ENCODE measurements at regions not wholly inside any gene's neighbourhood (a gene's known extent, or its start where the extent isn't known, plus 50 kb on each side); places are given as distances from the start of the nearest gene placed in this dataset.
"Not testable (repeated sequence)": the region's sequence is repeated elsewhere in the genome, so short reads cannot be mapped to it uniquely, and the experiment has no call there.

DNA sequence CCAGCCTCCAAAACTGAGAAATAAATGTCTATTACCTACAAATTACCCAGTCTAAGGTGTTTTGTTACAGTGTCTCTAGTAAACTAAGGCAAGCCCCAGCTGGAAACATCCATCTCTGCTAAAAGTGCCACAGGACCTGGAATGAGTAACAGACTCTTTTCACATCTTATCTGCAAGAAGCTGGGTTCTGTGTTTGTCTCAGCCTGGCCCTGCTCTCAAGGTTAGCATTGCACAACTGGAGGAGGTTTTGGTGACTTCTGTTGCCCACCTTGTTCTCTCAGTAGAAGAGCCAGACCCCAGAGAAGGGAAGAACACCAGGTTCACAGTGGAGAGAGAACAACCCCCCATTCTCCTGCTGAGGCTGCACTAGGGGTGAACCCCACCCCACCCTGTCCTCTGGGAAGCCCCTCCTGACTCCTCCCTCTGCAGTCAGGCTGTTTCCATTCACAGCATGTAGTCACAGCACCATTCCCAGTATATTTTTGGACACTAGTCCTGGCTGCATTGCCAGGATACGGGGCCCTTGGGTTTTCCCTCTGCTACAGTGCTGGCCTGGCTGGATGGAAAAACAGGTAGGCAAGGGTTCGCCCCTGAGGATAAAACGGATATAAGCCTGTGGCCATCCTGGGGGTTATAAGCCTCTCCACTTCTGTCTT, 280.0 kb downstream of the BCL2L11 start:
- H3K27ac Mint-ChIP-seq; H3K36me3 Mint-ChIP-seq (ENCODE audit: insufficient read depth in 1 of 3, low read depth in 3 of 3): not testable (repeated sequence)
- WGBS (ENCODE audit: extremely low coverage, insufficient read length, low lambda C conversion rate) = no CpG with 5 or more reads among the region's 3 CpGs

DNA sequence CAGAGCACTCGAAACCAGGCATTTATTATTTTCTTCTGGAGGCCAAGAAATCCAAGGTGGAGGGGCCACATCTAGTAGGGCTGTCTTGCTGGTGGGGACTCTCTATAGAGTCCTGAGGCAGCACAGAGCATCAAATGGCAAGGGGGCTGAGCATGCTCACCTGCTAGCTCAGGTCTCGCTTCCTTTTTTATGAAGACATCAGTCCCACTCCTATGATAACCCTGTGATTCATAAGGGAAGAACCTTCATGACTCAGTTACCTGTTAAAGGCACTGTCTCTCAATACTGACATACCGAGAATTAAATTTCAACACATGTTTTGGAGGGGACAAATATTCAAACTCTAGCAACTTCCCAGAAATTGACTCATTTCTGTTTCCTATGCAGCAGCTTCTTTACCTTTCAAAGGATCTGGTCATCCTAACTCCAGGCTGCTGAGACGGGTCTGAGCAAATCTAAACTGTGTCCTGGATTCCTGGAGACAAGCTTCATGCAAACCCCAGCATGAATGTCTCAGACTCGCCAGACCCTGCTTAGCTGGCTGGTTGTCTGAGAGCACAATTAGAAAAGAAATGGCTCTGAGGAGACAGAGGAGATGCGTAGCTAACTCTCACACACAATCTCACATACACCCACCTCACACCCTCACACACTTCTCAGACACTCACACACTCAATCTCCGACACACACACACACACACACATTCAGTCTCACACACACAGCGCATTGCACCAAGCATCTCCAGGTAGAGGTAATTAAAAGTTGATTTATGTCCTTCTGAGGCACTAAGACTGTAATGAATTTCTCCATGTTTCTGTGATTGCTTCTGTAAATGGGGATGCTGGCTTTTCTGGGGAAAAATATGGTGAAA, 280.8 kb downstream of the BCL2L11 start:
- not testable (repeated sequence) for H3K4me1 ChIP-seq (ENCODE audit: insufficient read depth, low read length); H3K4me1 Mint-ChIP-seq; H2BK5ac ChIP-seq (ENCODE audit: insufficient read length, low read length); H3K27me3 Mint-ChIP-seq (ENCODE audit: low read depth); H4K5ac ChIP-seq (ENCODE audit: insufficient read length, low read depth, low read length); H3K79me2 ChIP-seq (ENCODE audit: insufficient read depth, low read length); H2AFZ ChIP-seq (ENCODE audit: low read length); H3K18ac ChIP-seq (ENCODE audit: insufficient read length, low read depth, low read length); H3K4me2 ChIP-seq (ENCODE audit: insufficient read depth, insufficient read length, low read length); H3T11ph ChIP-seq (ENCODE audit: low read length); H3K23ac ChIP-seq (ENCODE audit: insufficient read length, low read depth, low read length); H3K4ac ChIP-seq (ENCODE audit: low read depth, low read length); H3K27ac Mint-ChIP-seq; H4K8ac ChIP-seq (replicated peaks; ENCODE audit: insufficient read length, low read depth, low read length); H3K27ac ChIP-seq (ENCODE audit: insufficient read length, low read depth, low read length); H2BK20ac ChIP-seq (ENCODE audit: low read depth, low read length, poor library complexity, severe bottlenecking); H3K79me1 ChIP-seq (ENCODE audit: insufficient read depth, low read depth, low read length, poor library complexity, severe bottlenecking); H3K9me3 Mint-ChIP-seq; H2BK15ac ChIP-seq (ENCODE audit: low read depth, low read length); H3K4me3 Mint-ChIP-seq; H2BK12ac ChIP-seq (ENCODE audit: insufficient read length, low read depth, low read length); H3K9me3 ChIP-seq (ENCODE audit: control insufficient read depth, low read depth, low read length); H2BK120ac ChIP-seq (ENCODE audit: low read depth, low read length, poor library complexity, severe bottlenecking); H3K36me3 Mint-ChIP-seq (ENCODE audit: insufficient read depth in 1 of 3, low read depth in 3 of 3); H3K23me2 ChIP-seq (ENCODE audit: insufficient read length, low read depth, low read length, poor library complexity, severe bottlenecking); H2AK5ac ChIP-seq (ENCODE audit: insufficient read length, low read length); H3K9ac ChIP-seq (ENCODE audit: extremely low read depth, insufficient read length, low read length); H3K14ac ChIP-seq (ENCODE audit: insufficient read depth, low read length); H3K56ac ChIP-seq (ENCODE audit: insufficient read length, low read depth, low read length); H3K27me3 ChIP-seq (ENCODE audit: insufficient read depth, low read length); H4K20me1 ChIP-seq (ENCODE audit: control insufficient read depth, insufficient read depth, insufficient read length); H4K91ac ChIP-seq (ENCODE audit: insufficient read length, low read depth, low read length); DNase-seq
- WGBS (ENCODE audit: extremely low coverage, insufficient read length, low lambda C conversion rate) = no CpG with 5 or more reads among the region's 8 CpGs

More for the DNA sequence above, 280.0 kb downstream of the BCL2L11 start:
- not testable (repeated sequence) for H3K79me1 ChIP-seq (ENCODE audit: insufficient read depth, low read depth, low read length, poor library complexity, severe bottlenecking); H3K27me3 Mint-ChIP-seq (ENCODE audit: low read depth); H3K18ac ChIP-seq (ENCODE audit: insufficient read length, low read depth, low read length); H4K5ac ChIP-seq (ENCODE audit: insufficient read length, low read depth, low read length); H3K4me2 ChIP-seq (ENCODE audit: insufficient read depth, insufficient read length, low read length); H4K8ac ChIP-seq (replicated peaks; ENCODE audit: insufficient read length, low read depth, low read length); H3K27ac ChIP-seq (ENCODE audit: insufficient read length, low read depth, low read length); H2AFZ ChIP-seq (ENCODE audit: low read length); H3K23ac ChIP-seq (ENCODE audit: insufficient read length, low read depth, low read length); H2AK5ac ChIP-seq (ENCODE audit: insufficient read length, low read length); H4K20me1 ChIP-seq (ENCODE audit: control insufficient read depth, insufficient read depth, insufficient read length); H3K27me3 ChIP-seq (ENCODE audit: insufficient read depth, low read length); H3K56ac ChIP-seq (ENCODE audit: insufficient read length, low read depth, low read length); H3K4me1 ChIP-seq (ENCODE audit: insufficient read depth, low read length); DNase-seq; H3K79me2 ChIP-seq (ENCODE audit: insufficient read depth, low read length); H3K9ac ChIP-seq (ENCODE audit: extremely low read depth, insufficient read length, low read length); H3T11ph ChIP-seq (ENCODE audit: low read length); H2BK5ac ChIP-seq (ENCODE audit: insufficient read length, low read length); H3K23me2 ChIP-seq (ENCODE audit: insufficient read length, low read depth, low read length, poor library complexity, severe bottlenecking); H3K9me3 ChIP-seq (ENCODE audit: control insufficient read depth, low read depth, low read length); H3K14ac ChIP-seq (ENCODE audit: insufficient read depth, low read length); H2BK20ac ChIP-seq (ENCODE audit: low read depth, low read length, poor library complexity, severe bottlenecking); H2BK15ac ChIP-seq (ENCODE audit: low read depth, low read length); H2BK12ac ChIP-seq (ENCODE audit: insufficient read length, low read depth, low read length); H4K91ac ChIP-seq (ENCODE audit: insufficient read length, low read depth, low read length); H3K9me3 Mint-ChIP-seq; H3K4me1 Mint-ChIP-seq; H3K4ac ChIP-seq (ENCODE audit: low read depth, low read length); H2BK120ac ChIP-seq (ENCODE audit: low read depth, low read length, poor library complexity, severe bottlenecking); H3K4me3 Mint-ChIP-seq

Measured in H9 (cell line).